H9 (cell line): ENCODE measurements at regions not wholly inside any gene's neighbourhood (a gene's known extent, or its start where the extent isn't known, plus 50 kb on each side); places are given as distances from the start of the nearest gene placed in this dataset.

Source experiments
- DNase-seq: peaks from one replicate; pipeline ENCODE4 v3.0.0-alpha.2; 2017
- H2AFZ ChIP-seq: one replicate; pipeline ENCODE4 v1.6.1; 2013; ENCODE audit warnings: mild to moderate bottlenecking, low read length, control low read depth, moderate library complexity
- H2AK5ac ChIP-seq: 2 replicates; pipeline ENCODE4 v1.6.1; 2013; ENCODE audit warnings: low read length, control low read depth, mixed read lengths; ENCODE audit not compliant: insufficient read length
- H2BK120ac ChIP-seq: one replicate; pipeline ENCODE4 v1.6.1; 2013; ENCODE audit warnings: low read depth, mild to moderate bottlenecking, low read length, control low read depth, inconsistent platforms; ENCODE audit not compliant: poor library complexity, severe bottlenecking
- H2BK12ac ChIP-seq: 2 replicates; pipeline ENCODE4 v1.6.1; 2013; ENCODE audit warnings: low read length, control low read depth, mixed read lengths, low read depth; ENCODE audit not compliant: insufficient read length
- H2BK15ac ChIP-seq: 2 replicates; pipeline ENCODE4 v1.6.1; 2013; ENCODE audit warnings: low read depth, low read length, control low read depth
- H2BK20ac ChIP-seq: one replicate; pipeline ENCODE4 v1.6.1; 2013; ENCODE audit warnings: low read depth, mild to moderate bottlenecking, low read length, control low read depth, inconsistent platforms; ENCODE audit not compliant: poor library complexity, severe bottlenecking
- H2BK5ac ChIP-seq: 2 replicates; pipeline ENCODE4 v1.6.1; 2013; ENCODE audit warnings: low read length, control low read depth, mixed read lengths; ENCODE audit not compliant: insufficient read length
- H3K14ac ChIP-seq: 2 replicates; pipeline ENCODE4 v1.6.1; 2013; ENCODE audit warnings: low read length, control low read depth; ENCODE audit not compliant: insufficient read depth
- H3K18ac ChIP-seq: 2 replicates; pipeline ENCODE4 v1.6.1; 2013; ENCODE audit warnings: low read depth, mild to moderate bottlenecking, mixed read lengths, low read length, control low read depth; ENCODE audit not compliant: insufficient read length
- H3K23ac ChIP-seq: 2 replicates; pipeline ENCODE4 v1.6.1; 2013; ENCODE audit warnings: low read length, control low read depth, mixed read lengths, low read depth; ENCODE audit not compliant: insufficient read length
- H3K23me2 ChIP-seq: 2 replicates; pipeline ENCODE4 v1.6.1; 2013; ENCODE audit warnings: low read depth, mild to moderate bottlenecking, mixed read lengths, low read length, control low read depth; ENCODE audit not compliant: insufficient read length, poor library complexity, severe bottlenecking
- H3K27ac ChIP-seq: 2 replicates; pipeline ENCODE4 v1.5.1; 2013; ENCODE audit warnings: low read length, control low read depth, mixed read lengths, low read depth; ENCODE audit not compliant: insufficient read length
- H3K27me3 ChIP-seq: 2 replicates; pipeline ENCODE4 v1.6.1; 2013; ENCODE audit warnings: low read length, control low read depth, inconsistent platforms; ENCODE audit not compliant: insufficient read depth
- H3K4ac ChIP-seq: 2 replicates; pipeline ENCODE4 v1.6.1; 2013; ENCODE audit warnings: low read depth, mild to moderate bottlenecking, control low read depth, inconsistent platforms, low read length, moderate library complexity
- H3K4me1 ChIP-seq: 2 replicates; pipeline ENCODE4 v1.6.1; 2013; ENCODE audit warnings: low read length, control low read depth, inconsistent platforms; ENCODE audit not compliant: insufficient read depth
- H3K4me2 ChIP-seq: 2 replicates; pipeline ENCODE4 v1.6.1; 2013; ENCODE audit warnings: low read length, control low read depth, mixed read lengths; ENCODE audit not compliant: insufficient read length, insufficient read depth
- H3K56ac ChIP-seq: 2 replicates; pipeline ENCODE4 v1.6.1; 2013; ENCODE audit warnings: low read depth, mild to moderate bottlenecking, mixed read lengths, low read length, control low read depth; ENCODE audit not compliant: insufficient read length
- H3K79me1 ChIP-seq: 2 replicates; pipeline ENCODE4 v1.6.1; 2013; ENCODE audit warnings: low read depth, mild to moderate bottlenecking, moderate library complexity, low read length, control low read depth, inconsistent platforms; ENCODE audit not compliant: insufficient read depth, poor library complexity, severe bottlenecking
- H3K79me2 ChIP-seq: 2 replicates; pipeline ENCODE4 v1.6.1; 2013; ENCODE audit warnings: low read length, control low read depth, inconsistent platforms; ENCODE audit not compliant: insufficient read depth
- H3K9ac ChIP-seq: 2 replicates; pipeline ENCODE4 v1.6.1; 2013; ENCODE audit warnings: low read length, control low read depth, mixed read lengths; ENCODE audit not compliant: insufficient read length; ENCODE audit errors: extremely low read depth
- H3K9me3 ChIP-seq: one replicate; pipeline ENCODE4 v1.6.1; 2013; ENCODE audit warnings: low read depth, low read length, inconsistent platforms; ENCODE audit not compliant: control insufficient read depth
- H3T11ph ChIP-seq: one replicate; pipeline ENCODE4 v1.6.1; 2013; ENCODE audit warnings: mild to moderate bottlenecking, low read length, control low read depth, inconsistent platforms
- H4K20me1 ChIP-seq: one replicate; pipeline ENCODE4 v1.6.1; 2013; ENCODE audit not compliant: control insufficient read depth, insufficient read length, insufficient read depth
- H4K5ac ChIP-seq: 2 replicates; pipeline ENCODE4 v1.6.1; 2013; ENCODE audit warnings: low read depth, mild to moderate bottlenecking, mixed read lengths, low read length, control low read depth; ENCODE audit not compliant: insufficient read length
- H4K8ac ChIP-seq: replicated peaks from 2 replicates; pipeline ENCODE4 v1.6.1; 2013; ENCODE audit warnings: low read length, control low read depth, mixed read lengths, low read depth; ENCODE audit not compliant: insufficient read length
- H4K91ac ChIP-seq: 2 replicates; pipeline ENCODE4 v1.6.1; 2013; ENCODE audit warnings: low read depth, mild to moderate bottlenecking, moderate library complexity, mixed read lengths, low read length, control low read depth; ENCODE audit not compliant: insufficient read length
- H3K27ac Mint-ChIP-seq, 3 experiments: 2 replicates in 2 of 3; 3 replicates in 1 of 3; pipeline ENCODE4 v1.8.0; 2020 to 2021; ENCODE audit warnings: mixed read lengths in 3 of 3, mild to moderate bottlenecking in 1 of 3, moderate library complexity in 1 of 3
- H3K27me3 Mint-ChIP-seq: 2 replicates; pipeline ENCODE4 v1.8.0; 2021; ENCODE audit warnings: low read depth, mild to moderate bottlenecking, moderate library complexity, mixed read lengths
- H3K36me3 Mint-ChIP-seq, 3 experiments: 2 replicates in 2 of 3; 3 replicates in 1 of 3; pipeline ENCODE4 v1.8.0; 2020 to 2021; ENCODE audit warnings: low read depth in 3 of 3, mixed read lengths in 3 of 3; ENCODE audit not compliant: insufficient read depth in 1 of 3
- H3K4me1 Mint-ChIP-seq, 2 experiments: 2 replicates each; pipeline ENCODE4 v1.8.0; 2020; ENCODE audit warnings: mixed read lengths in 2 of 2
- H3K4me3 Mint-ChIP-seq, 2 experiments: 2 replicates in 1 of 2; 3 replicates in 1 of 2; pipeline ENCODE4 v1.8.0; 2020 to 2021; ENCODE audit warnings: mild to moderate bottlenecking in 2 of 2, mixed read lengths in 2 of 2, moderate library complexity in 1 of 2
- H3K9me3 Mint-ChIP-seq, 2 experiments: 2 replicates in 1 of 2; 3 replicates in 1 of 2; pipeline ENCODE4 v1.8.0; 2020; ENCODE audit warnings: mild to moderate bottlenecking in 2 of 2, mixed read lengths in 2 of 2, moderate library complexity in 1 of 2
- CTCF ChIP-seq: fragments of 200-600 bp; sonication (generic); conservative IDR thresholded peaks from 3 replicates; pipeline ENCODE4 v1.8.0; 2021; ENCODE audit warnings: antibody characterized with exemption, mild to moderate bottlenecking
- WGBS: extraction: QIAGEN DNeasy Blood & Tissue Kit; methylation state at CpG from one replicate; pipeline ENCODE4 v1.1.7; 2013; ENCODE audit warnings: missing lambda C conversion rate, low lambda C conversion rate, mixed read lengths; ENCODE audit not compliant: insufficient read length; ENCODE audit errors: extremely low coverage; 5-methylcytosine and 5-hydroxymethylcytosine counted together

- no peaks in the 10 kb centered on the region for H3K23me2 ChIP-seq
- Mint-ChIP-seq H3K4me3 (no peak overlapping the region), H3K36me3 (no peaks in the 10 kb centered on the region)
Measured at GRCh38 chr1:22239378-22239777, 96.5 kb upstream of the WNT4 start.

More at GRCh38 chr1:22239378-22239777, 96.5 kb upstream of the WNT4 start:
- Mint-ChIP-seq H3K27me3 (peaks cover 6% of the 10 kb centered on the region), H3K4me1 (peaks cover 21 to 39% of the 10 kb centered on the region in 2 experiments), H3K9me3 (no peaks in the 10 kb centered on the region), H3K27ac (no peak overlapping the region)
- Histone ChIP-seq H3K23ac (no peak overlapping the region), H3K56ac (no peak overlapping the region), H3K9ac (no peak overlapping the region), H2AK5ac (no peak overlapping the region), H3K27ac (no peak overlapping the region), H3K14ac (no peak overlapping the region), H4K91ac (no peak overlapping the region), H2BK120ac (no peak overlapping the region), H2BK15ac (no peak overlapping the region), H4K8ac (no peak overlapping the region), H3K4ac (no peak overlapping the region), H2BK20ac (no peak overlapping the region), H2AFZ (no peak overlapping the region), H2BK5ac (no peak overlapping the region), H2BK12ac (no peak overlapping the region), H3K9me3 (no peaks in the 10 kb centered on the region), H3K79me1 (no peaks in the 10 kb centered on the region), H4K20me1 (no peaks in the 10 kb centered on the region), H3K4me1 (no peaks in the 10 kb centered on the region), H3K27me3 (no peaks in the 10 kb centered on the region), H3K18ac (no peak overlapping the region), H3K4me2 (no peak overlapping the region), H3K79me2 (no peaks in the 10 kb centered on the region), H4K5ac (no peak overlapping the region), H3T11ph (no peak overlapping the region)
- WGBS = no CpG with 5 or more reads among the region's 11 CpGs
- no peak for DNase-seq
- no peak for TF ChIP-seq CTCF
